ENCODE measurements at regions not wholly inside any gene's neighbourhood (a gene's known extent, or its start where the extent isn't known, plus 50 kb on each side); places are given as distances from the start of the nearest gene placed in this dataset.

DNA sequence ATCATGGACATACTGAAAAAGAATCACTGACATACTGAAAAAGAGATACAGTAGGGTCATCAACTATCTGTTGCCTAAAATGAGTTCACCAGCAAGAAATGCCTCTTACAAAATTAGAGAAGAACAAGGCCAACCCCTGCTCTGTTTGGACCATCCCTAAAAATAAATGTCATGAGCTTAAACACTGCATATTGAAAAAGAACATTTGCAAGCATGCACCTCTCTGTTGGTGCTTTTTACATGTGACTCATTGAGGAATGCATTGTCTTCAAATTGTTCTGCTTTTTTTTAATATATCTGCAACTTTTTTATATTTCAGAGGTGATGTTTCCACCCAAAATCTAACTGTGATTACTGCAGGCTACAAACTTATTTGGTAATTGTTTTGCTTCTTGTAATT lies 233.9 kb upstream of the LRATD1 start:
- no peaks in the 10 kb centered on the region for H3K36me3 ChIP-seq (ENCODE audit: control insufficient read depth in 2 of 2, insufficient read depth in 2 of 2, low read length in 1 of 2)
- POLR2A ChIA-PET = interaction anchor here (0.7 kb wide), 1 partner anchor 26 kb away, joined by 3 read pairs; no protein-coding TSS in a partner anchor
- SMC1A ChIA-PET (ENCODE audit: uncharacterized antibody, unreplicated experiment) = interaction anchor here (0.6 to 1.3 kb wide), 5 partner anchors 14 to 433 kb away, joined by 3 to 5 read pairs (median 4); no protein-coding TSS in a partner anchor
- no peaks in the 10 kb centered on the region for H4K20me1 ChIP-seq (ENCODE audit: control insufficient read depth, insufficient read depth)
- FAIRE-seq (no peak), ATAC-seq (no peak), DNase-seq (ENCODE audit: low read depth, low spot score) (no peak)
- H3K9me3 ChIP-seq (replicated peaks; ENCODE audit: control insufficient read depth, insufficient read depth, low read length) = no peaks in the 10 kb centered on the region
- no peaks in the 10 kb centered on the region for H3K79me2 ChIP-seq (ENCODE audit: control insufficient read depth, insufficient read depth, low read length)
- H3K9ac ChIP-seq (ENCODE audit: control insufficient read depth, insufficient read depth, low read length) = no peak overlapping the region
- TF ChIP-seq CEBPB (IDR thresholded peaks at IDR 0.05; ENCODE audit: borderline replicate concordance in 1 of 2, low read depth in 2 of 2, low read length in 2 of 2) (no peak), BACH1 (IDR thresholded peaks at IDR 0.05; ENCODE audit: borderline replicate concordance) (no peak), CREB1 (IDR thresholded peaks at IDR 0.05; ENCODE audit: low read depth) (no peak), BCL11A (IDR thresholded peaks at IDR 0.05; ENCODE audit: low read depth, low read length) (no peak), CHD4 (IDR thresholded peaks at IDR 0.05) (no peak), TCF7 (IDR thresholded peaks at IDR 0.05; ENCODE audit: borderline replicate concordance) (no peak)
- TF ChIP-seq, protein P1, sequence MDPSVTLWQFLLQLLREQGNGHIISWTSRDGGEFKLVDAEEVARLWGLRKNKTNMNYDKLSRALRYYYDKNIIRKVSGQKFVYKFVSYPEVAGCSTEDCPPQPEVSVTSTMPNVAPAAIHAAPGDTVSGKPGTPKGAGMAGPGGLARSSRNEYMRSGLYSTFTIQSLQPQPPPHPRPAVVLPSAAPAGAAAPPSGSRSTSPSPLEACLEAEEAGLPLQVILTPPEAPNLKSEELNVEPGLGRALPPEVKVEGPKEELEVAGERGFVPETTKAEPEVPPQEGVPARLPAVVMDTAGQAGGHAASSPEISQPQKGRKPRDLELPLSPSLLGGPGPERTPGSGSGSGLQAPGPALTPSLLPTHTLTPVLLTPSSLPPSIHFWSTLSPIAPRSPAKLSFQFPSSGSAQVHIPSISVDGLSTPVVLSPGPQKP (IDR thresholded peaks at IDR 0.05; ENCODE audit: low read depth, low read length) = no peak
- TF ChIP-seq, protein P2, sequence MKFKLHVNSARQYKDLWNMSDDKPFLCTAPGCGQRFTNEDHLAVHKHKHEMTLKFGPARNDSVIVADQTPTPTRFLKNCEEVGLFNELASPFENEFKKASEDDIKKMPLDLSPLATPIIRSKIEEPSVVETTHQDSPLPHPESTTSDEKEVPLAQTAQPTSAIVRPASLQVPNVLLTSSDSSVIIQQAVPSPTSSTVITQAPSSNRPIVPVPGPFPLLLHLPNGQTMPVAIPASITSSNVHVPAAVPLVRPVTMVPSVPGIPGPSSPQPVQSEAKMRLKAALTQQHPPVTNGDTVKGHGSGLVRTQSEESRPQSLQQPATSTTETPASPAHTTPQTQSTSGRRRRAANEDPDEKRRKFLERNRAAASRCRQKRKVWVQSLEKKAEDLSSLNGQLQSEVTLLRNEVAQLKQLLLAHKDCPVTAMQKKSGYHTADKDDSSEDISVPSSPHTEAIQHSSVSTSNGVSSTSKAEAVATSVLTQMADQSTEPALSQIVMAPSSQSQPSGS (IDR thresholded peaks at IDR 0.05; ENCODE audit: low read length) = no peak
- RAD21 ChIA-PET (ENCODE audit: unreplicated experiment) = interaction anchor here (1.5 kb wide), 1 partner anchor 13 kb away, joined by 4 read pairs; no protein-coding TSS in a partner anchor
- H3K4me2 ChIP-seq (ENCODE audit: control insufficient read depth, insufficient read depth) = no peak overlapping the region
- intact Hi-C loops (cut with micrococcal nuclease; ENCODE audit: unreplicated experiment) (no loop called here), in situ Hi-C loops (cut with MboI) (no loop called here)
- CTCF ChIA-PET = no interaction called here
- no peak overlapping the region for H3K27ac ChIP-seq (ENCODE audit: control insufficient read depth, insufficient read depth)
- no TSS peak for BruUV-seq (replicated peaks)
- H3K4me3 ChIP-seq = no peak overlapping the region
- H3K27me3 ChIP-seq (replicated peaks in 1 of 2; ENCODE audit: control insufficient read depth in 2 of 2, insufficient read depth in 2 of 2, low read length in 1 of 2) = no peaks in the 10 kb centered on the region
- no peak overlapping the region for H2AFZ ChIP-seq (ENCODE audit: control insufficient read depth, low read depth, low read length)
- H3K4me1 ChIP-seq (ENCODE audit: control insufficient read depth, insufficient read depth, low read length) = no peaks in the 10 kb centered on the region
